ENCODE measurements at regions not wholly inside any gene's neighbourhood (a gene's known extent, or its start where the extent isn't known, plus 50 kb on each side); places are given as distances from the start of the nearest gene placed in this dataset.
"Not testable (repeated sequence)": the region's sequence is repeated elsewhere in the genome, so short reads cannot be mapped to it uniquely, and the experiment has no call there.

- DNase-seq (ENCODE audit: low read depth): no peak
These were observed 302.5 kb downstream of the BMPER start for GRCh38 chr7:34207810-34208209.

GRCh38 chr7:34208878-34209621 lies 303.7 kb downstream of the BMPER start:
- DNase-seq (ENCODE audit: low read depth): no peak

- DNase-seq (ENCODE audit: low read depth): no peak
These were observed 305.7 kb downstream of the BMPER start for GRCh38 chr7:34211018-34211417.

GRCh38 chr7:34217972-34218371 lies 312.6 kb downstream of the BMPER start:
- DNase-seq (ENCODE audit: low read depth): no peak

- DNase-seq (ENCODE audit: low read depth): no peak
These were observed 313.9 kb downstream of the BMPER start for GRCh38 chr7:34219153-34219718.

- no peak for DNase-seq (ENCODE audit: low read depth)
These were observed 315.3 kb downstream of the BMPER start for GRCh38 chr7:34220506-34221185.

- DNase-seq (ENCODE audit: low read depth): no peak
These were observed 317.0 kb downstream of the BMPER start for GRCh38 chr7:34222316-34222715.

GRCh38 chr7:34222722-34223121 lies 317.4 kb downstream of the BMPER start:
- DNase-seq (ENCODE audit: low read depth): no peak

- no peak for DNase-seq (ENCODE audit: low read depth)
These were observed 318.9 kb downstream of the BMPER start for GRCh38 chr7:34224281-34224680.

- DNase-seq (ENCODE audit: low read depth): no peak
These were observed 319.9 kb downstream of the BMPER start for GRCh38 chr7:34225193-34225592.

- no peak for DNase-seq (ENCODE audit: low read depth)
These were observed 322.2 kb downstream of the BMPER start for GRCh38 chr7:34227525-34227924.

- DNase-seq (ENCODE audit: low read depth): not testable (repeated sequence)
These were observed 329.8 kb downstream of the BMPER start for GRCh38 chr7:34235101-34235500.

- DNase-seq (ENCODE audit: low read depth): no peak
These were observed 330.7 kb downstream of the BMPER start for GRCh38 chr7:34236057-34236456.

- DNase-seq (ENCODE audit: low read depth): no peak
These were observed 331.6 kb downstream of the BMPER start for GRCh38 chr7:34236839-34237492.

- no peak for DNase-seq (ENCODE audit: low read depth)
These were observed 332.1 kb downstream of the BMPER start for GRCh38 chr7:34237493-34237849.

- no peak for DNase-seq (ENCODE audit: low read depth)
These were observed 335.1 kb downstream of the BMPER start for GRCh38 chr7:34240417-34240816.

- DNase-seq (ENCODE audit: low read depth): no peak
These were observed 337.1 kb downstream of the BMPER start for GRCh38 chr7:34242391-34242790.

GRCh38 chr7:34245246-34245645 lies 339.9 kb downstream of the BMPER start:
- DNase-seq (ENCODE audit: low read depth): no peak

- no peak for DNase-seq (ENCODE audit: low read depth)
These were observed 342.1 kb downstream of the BMPER start for GRCh38 chr7:34247468-34247867.

- no peak for DNase-seq (ENCODE audit: low read depth)
These were observed 343.9 kb downstream of the BMPER start for GRCh38 chr7:34249192-34249591.

GRCh38 chr7:34260279-34260678 lies 354.9 kb downstream of the BMPER start:
- DNase-seq (ENCODE audit: low read depth): no peak

- no peak for DNase-seq (ENCODE audit: low read depth)
These were observed 357.8 kb downstream of the BMPER start for GRCh38 chr7:34263168-34263567.

- no peak for DNase-seq (ENCODE audit: low read depth)
These were observed 363.7 kb downstream of the BMPER start for GRCh38 chr7:34269084-34269483.

Measured in activated T-helper 9 cell treated with anti-CD3 and anti-CD28 coated beads, Interleukin-2, amount 50 U/mL, for 16 hours (primary cell).